ENCODE measurements at regions not wholly inside any gene's neighbourhood (a gene's known extent, or its start where the extent isn't known, plus 50 kb on each side); places are given as distances from the start of the nearest gene placed in this dataset.

- no peak for TF ChIP-seq CTCF (optimal IDR thresholded peaks at IDR 0.05 in 1 of 3, IDR thresholded peaks at IDR 0.05 in 1 of 3, conservative IDR thresholded peaks at IDR 0.05 in 1 of 3; ENCODE audit: extremely low read depth in 1 of 3, insufficient read depth in 2 of 3, low read length in 3 of 3)
- no peak for TF ChIP-seq EZH2 (IDR thresholded peaks at IDR 0.05; ENCODE audit: low read length)
Measured at GRCh38 chr10:61547297-61547696, 94.1 kb upstream of the TMEM26 start.
